Fibroblast of lung (primary cell): ENCODE measurements at regions not wholly inside any gene's neighbourhood (a gene's known extent, or its start where the extent isn't known, plus 50 kb on each side); places are given as distances from the start of the nearest gene placed in this dataset.

Experiments
- CTCF ChIP-seq, 2 donors: IDR thresholded peaks in 1 of 2; conservative IDR thresholded peaks in 1 of 2; 1 replicate in 1 of 2; 2 replicates in 1 of 2; pipeline ENCODE4 v1.5.1; 2011 to 2012; ENCODE audit warnings: low read length in 2 of 2, control low read depth in 1 of 2, inconsistent platforms in 1 of 2, low read depth in 1 of 2, mild to moderate bottlenecking in 1 of 2
- EZH2 ChIP-seq: IDR thresholded peaks from 2 replicates; pipeline ENCODE4 v1.5.1; 2012; ENCODE audit warnings: low read length, control low read depth, mild to moderate bottlenecking; ENCODE audit errors: missing control alignments

GRCh38 chr3:105033081-105033480 lies 333.6 kb upstream of the ALCAM start:
- TF ChIP-seq CTCF (conservative IDR thresholded peaks at IDR 0.05 in 1 of 2, IDR thresholded peaks at IDR 0.05 in 1 of 2; ENCODE audit: low read depth in 1 of 2, low read length in 2 of 2): no peak
- TF ChIP-seq EZH2: no peak
